HG03280 (cell line): ENCODE measurements at regions not wholly inside any gene's neighbourhood (a gene's known extent, or its start where the extent isn't known, plus 50 kb on each side); places are given as distances from the start of the nearest gene placed in this dataset.

Experiments
- ATAC-seq: cut with Tn5 transposase; IDR thresholded peaks from one replicate; pipeline ENCODE4 v1.9.1; 2021; ENCODE audit warnings: mild to moderate bottlenecking, moderate library complexity; ENCODE audit not compliant: unreplicated experiment

DNA sequence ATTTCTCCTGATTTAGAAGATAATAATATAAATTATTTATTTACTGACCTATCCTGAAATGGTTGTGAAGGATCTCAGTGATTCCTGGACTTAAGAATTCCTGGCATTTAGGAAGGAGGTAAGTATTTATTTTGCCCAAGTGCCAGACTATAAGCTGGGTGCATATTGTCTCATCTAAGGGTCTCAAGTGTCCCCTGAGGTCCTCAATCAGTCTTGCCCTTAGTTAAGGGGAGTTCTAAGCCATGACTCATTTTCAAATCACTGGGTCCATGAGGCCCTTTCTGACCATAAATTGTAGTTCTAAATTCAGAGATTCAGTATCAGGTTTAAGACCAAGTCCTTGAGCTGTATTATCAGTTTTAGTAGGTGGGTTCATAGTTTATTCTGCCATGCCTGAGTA, 251.6 kb upstream of the MEOX2 start:
- ATAC-seq, result no peak

DNA sequence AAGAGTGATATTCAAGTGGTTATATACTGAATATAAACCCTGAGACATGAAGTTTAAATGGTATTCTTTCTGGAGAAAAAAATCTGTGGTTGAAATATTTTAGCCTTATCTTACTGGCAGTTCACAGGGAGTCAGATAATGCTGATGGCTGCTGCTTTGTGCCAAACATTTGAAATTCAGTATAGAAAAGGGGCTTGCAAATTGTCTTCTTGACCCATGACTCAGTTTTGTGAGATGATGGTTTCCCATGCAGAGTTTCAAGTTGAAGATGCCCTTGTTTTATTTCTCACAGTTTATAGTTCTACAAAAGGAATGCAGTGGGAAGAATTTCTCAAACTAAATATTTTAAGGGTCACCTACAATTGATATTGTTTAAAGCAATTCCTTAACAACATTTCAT, 251.1 kb upstream of the MEOX2 start:
- no peak for ATAC-seq

GRCh38 chr7:15936991-15937390, 250.5 kb upstream of the MEOX2 start:
- no peak for ATAC-seq

DNA sequence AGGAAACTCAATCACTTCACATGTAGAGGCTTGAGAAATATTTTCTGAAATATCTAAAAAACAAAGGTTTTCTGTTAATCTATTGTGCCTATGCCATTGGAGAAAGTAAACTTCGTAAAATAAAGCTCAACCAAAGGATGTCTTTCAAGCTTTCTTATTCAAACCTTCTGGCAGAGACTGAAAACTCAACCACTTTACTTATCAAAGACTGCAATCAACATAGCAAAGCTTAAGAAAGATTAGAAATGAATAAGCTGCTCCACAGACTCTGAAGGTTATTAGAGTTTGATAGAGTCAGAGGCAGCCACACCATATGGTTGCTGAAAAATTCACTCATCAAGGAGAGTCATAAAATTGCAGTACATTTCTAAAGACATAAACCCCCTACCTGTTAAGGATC, 245.8 kb upstream of the MEOX2 start:
- no peak for ATAC-seq

DNA sequence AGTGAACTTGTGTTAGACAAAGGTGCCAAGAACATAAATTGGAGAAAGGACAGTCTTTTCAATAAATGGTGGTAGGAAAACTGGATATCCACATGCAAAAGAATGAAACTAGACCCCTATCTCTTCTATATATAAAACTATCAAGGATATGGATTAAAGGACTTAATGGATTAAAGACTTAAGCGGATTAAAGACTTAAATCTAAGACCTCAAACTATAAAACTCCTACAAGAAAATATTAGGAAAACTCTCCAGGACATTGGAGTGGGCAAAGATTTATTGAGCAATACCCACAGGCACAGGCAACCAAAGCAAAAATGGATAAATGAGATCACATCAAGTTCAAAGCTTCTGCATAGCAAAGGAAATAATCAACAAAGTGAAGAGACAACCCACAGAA, 242.9 kb upstream of the MEOX2 start:
- no peak for ATAC-seq

DNA sequence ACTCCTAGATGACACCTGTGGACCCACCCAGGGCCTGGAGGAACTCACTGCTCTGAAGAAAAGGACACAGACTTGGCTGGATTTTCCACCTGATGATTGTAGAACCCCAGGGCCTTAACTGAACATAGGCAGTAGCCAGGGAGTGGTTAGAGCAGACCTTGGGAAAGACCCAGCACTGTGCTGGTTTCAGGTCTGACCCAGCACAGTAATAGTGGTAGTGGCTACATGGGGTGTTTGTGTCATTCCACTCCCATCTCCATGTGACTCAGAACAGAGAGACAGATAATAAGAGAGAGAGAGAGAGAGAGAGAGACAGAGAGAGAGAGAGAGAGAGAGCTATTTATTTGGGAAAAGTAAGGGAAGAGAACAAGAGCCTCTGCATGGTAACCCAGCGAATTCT, 239.1 kb upstream of the MEOX2 start:
- ATAC-seq, result no peak

DNA sequence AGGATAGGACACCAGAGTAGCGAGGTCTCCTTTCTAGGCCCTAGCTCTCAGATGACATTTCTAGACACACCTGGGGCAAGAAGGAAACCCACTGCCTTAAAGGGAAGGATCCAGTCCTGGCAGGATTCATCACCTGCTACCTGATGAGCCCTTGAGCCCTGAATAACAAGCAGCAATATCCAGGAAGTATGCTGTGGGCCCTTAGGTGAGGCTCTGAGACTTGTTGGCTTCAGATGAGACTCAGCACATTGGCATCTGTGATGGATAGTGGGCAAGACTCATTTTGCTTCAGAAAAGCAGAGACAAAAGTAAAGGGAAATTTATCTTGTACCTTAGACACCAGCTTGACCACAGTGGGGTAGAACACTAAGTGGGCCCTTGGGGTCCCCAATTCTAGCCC, 238.4 kb upstream of the MEOX2 start:
- ATAC-seq, result no peak

DNA sequence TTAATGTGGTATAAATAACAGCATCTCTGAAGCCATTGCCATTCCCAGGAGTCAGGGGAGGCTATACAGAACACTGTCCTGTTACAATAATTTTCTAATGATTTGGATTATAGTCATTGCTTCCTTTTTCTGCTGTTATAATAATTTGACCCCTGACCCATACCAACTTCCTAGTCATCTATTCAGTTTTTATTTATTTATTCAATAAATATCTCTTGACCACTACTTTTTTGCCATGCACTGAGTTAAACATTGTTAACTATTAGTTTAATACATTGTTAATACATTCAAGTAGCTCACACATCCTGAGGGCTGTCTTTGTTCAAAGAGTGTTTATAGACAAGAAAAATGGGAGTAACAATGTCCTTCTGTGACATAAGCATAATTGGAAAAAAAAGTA, 235.5 kb upstream of the MEOX2 start:
- no peak for ATAC-seq

DNA sequence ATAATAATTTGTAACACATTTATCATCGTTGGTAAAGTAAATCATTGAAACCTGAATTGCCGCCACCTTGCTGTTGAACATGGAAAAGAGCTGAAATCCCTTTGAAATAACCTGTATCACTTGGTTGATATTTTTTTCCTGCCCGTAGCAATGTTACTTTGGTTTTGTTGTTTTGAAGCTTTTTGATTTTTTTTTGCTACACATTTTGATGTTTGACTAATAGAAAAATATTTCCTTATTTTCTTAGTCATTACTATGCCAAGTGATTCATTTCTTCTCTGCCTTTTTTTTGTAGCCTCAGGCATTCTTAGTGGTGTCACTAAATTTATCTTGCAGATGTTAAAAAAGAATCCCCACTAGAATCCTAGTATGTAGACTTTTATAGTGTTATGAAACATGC, 235.1 kb upstream of the MEOX2 start:
- ATAC-seq, result no peak

GRCh38 chr7:15920953-15921352, 234.5 kb upstream of the MEOX2 start:
- no peak for ATAC-seq

- ATAC-seq, result no peak
These were observed 230.3 kb upstream of the MEOX2 start for GRCh38 chr7:15916681-15917380.

DNA sequence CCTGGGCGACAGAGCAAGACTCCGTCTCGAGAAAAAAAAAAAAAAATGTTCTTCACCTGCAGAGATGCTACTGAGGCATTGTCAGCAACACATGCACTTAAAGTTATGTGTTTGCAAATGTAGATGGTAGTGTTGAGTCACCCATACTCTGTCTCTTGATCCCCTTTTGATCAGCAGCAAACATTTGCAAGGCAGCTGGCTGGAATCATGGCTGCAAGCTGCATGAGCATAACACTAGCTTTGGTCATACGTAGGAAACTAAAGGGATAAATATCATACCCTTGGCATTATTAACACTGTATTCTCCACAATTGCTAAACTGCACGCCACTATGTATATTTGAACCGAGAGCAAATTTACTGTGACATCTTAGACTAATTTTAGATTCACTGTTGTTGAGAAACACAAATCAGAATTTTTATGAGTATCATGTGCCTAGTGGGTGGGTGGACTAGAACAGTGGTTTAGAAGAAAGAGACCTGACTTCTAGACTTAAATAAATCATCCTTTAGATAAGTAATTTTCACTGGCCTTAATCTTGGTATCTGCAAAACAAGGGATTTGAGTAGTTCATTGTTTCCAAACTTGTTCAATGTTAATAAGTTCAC, 229.3 kb upstream of the MEOX2 start:
- no peak for ATAC-seq

- ATAC-seq, result no peak
These were observed 228.1 kb upstream of the MEOX2 start for GRCh38 chr7:15914611-15915010.

DNA sequence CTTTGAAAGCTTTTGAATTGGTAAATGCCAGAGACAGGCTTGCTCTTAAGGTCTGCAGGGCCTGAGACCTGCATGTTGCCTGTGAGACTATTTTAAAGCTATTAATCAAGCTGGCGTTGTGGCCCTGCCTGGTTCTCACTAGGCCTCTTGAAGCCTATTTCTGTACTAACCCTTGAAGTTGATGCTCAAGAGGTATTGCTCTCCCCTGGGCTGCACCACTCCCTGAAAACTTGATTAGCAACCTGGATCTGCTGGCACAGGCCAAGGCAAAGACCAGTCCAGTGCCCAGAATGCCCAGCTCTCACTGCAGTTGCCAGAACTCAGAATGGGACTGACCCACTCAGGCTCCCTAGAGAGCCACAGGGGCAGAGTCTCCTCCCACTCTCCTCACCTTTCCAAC, 220.0 kb upstream of the MEOX2 start:
- ATAC-seq, result no peak

GRCh38 chr7:15905251-15906040, 219.0 kb upstream of the MEOX2 start:
- no peak for ATAC-seq

DNA sequence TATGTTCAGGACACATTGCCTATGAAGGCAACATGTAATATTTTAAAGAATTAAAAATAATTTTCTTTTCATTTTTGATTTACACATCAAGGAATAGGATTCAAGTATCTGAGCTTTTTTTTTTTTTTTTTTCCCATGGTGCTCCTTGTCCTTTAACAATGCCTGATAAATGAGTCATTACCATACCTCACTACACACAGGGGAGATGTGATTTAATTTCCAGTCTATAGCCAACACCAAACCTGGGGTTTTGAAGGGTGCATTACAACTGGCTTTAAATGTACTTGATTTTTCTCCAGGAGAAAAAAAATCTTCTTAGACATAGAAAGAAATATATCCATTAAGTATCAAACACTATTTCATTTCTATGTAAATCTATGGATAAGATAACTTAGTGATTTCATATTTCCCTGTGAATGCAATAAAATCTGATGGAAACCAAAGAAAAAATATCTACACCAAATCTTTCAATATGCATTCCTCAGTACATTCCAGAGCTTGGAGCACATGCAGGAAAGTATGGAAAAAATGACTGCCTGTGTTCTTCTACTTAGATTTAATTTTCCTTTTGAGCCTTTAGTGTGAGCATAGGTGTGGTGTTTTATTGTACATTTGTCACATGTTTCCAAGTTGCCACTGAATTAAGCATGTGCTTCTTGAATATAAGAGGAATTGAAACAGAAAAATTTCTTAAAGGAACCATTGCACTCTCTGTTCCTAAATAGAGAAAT, 204.8 kb upstream of the MEOX2 start:
- no peak for ATAC-seq

GRCh38 chr7:15889507-15889906, 203.0 kb upstream of the MEOX2 start:
- no peak for ATAC-seq

DNA sequence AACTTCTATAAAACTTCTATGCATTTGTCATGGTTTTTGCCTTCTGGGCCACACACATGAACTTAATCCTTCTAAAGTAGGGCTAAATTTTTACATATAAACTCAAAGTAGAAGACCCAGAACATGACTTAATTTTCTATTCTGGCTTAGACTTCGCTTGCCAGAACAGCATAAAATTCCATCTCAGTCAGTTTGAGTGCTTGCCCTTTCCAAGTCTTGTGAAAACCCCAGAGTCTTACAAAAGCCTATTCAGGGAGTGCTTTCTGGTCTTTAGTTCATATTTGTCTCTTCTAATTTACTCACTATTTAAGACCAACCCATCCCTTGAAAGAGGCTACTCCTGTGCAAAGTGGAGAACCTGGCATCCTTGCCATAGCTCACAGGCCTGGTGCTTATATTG, 201.6 kb upstream of the MEOX2 start:
- no peak for ATAC-seq

DNA sequence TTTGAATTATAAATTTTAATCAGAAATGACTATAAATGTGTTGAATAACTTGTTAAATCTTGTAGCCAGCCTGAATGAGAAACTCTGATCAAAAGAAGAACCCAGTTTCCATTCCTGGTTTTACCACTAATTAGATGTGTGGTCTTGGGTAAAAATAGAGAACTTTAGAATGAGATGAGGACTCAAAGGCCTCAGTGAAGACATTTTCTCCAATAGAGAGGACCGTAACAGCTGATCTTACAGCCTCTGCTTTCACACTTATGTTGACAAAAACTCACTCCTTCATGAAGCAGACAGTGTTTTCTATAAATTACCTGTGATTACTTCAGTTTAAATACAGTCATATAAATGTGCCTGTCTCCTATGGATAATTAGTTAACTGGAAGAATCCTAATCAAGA, 200.1 kb upstream of the MEOX2 start:
- no peak for ATAC-seq

DNA sequence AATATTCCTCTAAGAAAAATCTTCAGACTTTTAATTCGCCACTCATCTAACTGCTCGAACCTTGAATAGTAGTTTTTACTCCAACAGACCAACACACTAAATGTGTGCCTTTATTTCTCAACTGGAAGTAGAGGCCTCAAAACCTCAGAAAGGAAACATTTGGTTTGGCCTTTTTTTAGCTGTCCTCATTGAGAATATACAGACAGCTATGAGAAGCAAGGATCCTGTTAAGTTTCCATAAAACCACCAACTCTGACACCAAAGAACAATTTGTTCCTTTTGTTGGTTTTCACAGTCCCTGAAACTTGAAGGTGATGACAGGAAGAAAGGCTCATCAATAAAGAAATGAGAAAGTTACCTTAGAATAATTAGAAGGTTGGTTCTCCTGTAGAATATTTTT, 199.2 kb upstream of the MEOX2 start:
- ATAC-seq, result no peak

DNA sequence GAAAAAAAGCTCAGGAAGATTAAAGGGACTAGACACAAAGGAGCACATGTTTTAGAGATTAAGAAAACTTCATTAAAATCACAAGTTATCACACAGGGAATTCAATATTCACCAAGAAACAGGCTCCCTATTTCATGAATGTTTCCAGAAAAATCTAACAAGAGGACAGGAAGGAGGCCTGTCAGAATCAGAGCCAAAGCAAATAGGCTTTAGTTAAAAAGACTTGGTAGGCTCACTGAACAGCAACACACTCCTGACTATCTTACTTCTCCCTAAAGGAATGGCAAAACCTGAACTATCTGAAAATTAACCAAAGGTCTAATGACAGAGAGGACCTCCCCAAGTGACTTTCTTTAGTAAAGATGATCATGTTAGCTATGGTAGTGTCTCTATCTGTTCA, 188.3 kb upstream of the MEOX2 start:
- ATAC-seq, result no peak

DNA sequence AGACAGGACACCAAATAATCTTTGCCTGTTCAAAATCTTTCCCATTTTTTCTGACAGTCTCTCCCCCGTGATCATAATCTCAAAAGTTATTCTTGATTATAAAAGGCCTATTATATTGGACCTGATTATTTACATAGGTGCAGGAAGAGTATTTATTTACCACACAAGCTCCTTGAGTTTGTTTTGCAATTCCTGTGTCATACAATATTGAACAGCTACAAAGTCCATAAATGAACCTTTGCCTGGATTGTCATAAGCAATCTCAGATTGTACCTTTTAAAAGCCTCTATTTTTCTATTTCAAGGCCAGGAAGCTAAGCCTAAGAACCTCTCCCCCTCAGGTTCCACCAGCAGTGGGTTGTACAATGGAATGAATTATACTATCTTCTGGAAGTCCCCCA, 183.9 kb upstream of the MEOX2 start:
- ATAC-seq, result no peak
